IMR-90 (cell line): ENCODE measurements at regions not wholly inside any gene's neighbourhood (a gene's known extent, or its start where the extent isn't known, plus 50 kb on each side); places are given as distances from the start of the nearest gene placed in this dataset.

Experiments
- CEBPB ChIP-seq: IDR thresholded peaks from 2 replicates; pipeline ENCODE4 v1.6.1; 2012; ENCODE audit warnings: low read depth, low read length, improper control_type of control experiment
- MAZ ChIP-seq: IDR thresholded peaks from 2 replicates; pipeline ENCODE4 v1.6.1; 2012; ENCODE audit warnings: low read depth, mild to moderate bottlenecking, low read length, improper control_type of control experiment, moderate library complexity, borderline replicate concordance
- NFE2L2 ChIP-seq: fragments of 150-350 bp; IDR thresholded peaks from 2 replicates; pipeline ENCODE4 v1.6.1; 2016; ENCODE audit warnings: low read depth, mild to moderate bottlenecking, low read length
- POLR2A ChIP-seq: IDR thresholded peaks from 2 replicates; pipeline ENCODE4 v1.6.1; 2012; ENCODE audit warnings: mild to moderate bottlenecking, low read depth, low read length
- RAD21 ChIP-seq: IDR thresholded peaks from 2 replicates; pipeline ENCODE4 v1.6.1; 2012; ENCODE audit warnings: low read length, improper control_type of control experiment
- RCOR1 ChIP-seq: IDR thresholded peaks from 2 replicates; pipeline ENCODE4 v1.6.1; 2012; ENCODE audit warnings: mild to moderate bottlenecking, low read length, improper control_type of control experiment; ENCODE audit not compliant: insufficient replicate concordance
- SMC3 ChIP-seq: fragments of 150-350 bp; IDR thresholded peaks from 2 replicates; pipeline ENCODE4 v1.6.1; 2016; ENCODE audit warnings: low read depth, mild to moderate bottlenecking, antibody characterized with exemption, low read length, moderate library complexity
- TF ChIP-seq, protein P1 (sequence below): conservative IDR thresholded peaks from 2 replicates; pipeline ENCODE4 v1.5.1; 2012; ENCODE audit warnings: mild to moderate bottlenecking, low read depth, low read length, improper control_type of control experiment
- TF ChIP-seq, protein P2 (sequence below): fragments of 150-350 bp; IDR thresholded peaks from 2 replicates; pipeline ENCODE4 v1.6.1; 2017; ENCODE audit warnings: mild to moderate bottlenecking, antibody characterized with exemption, low read length, low read depth

DNA sequence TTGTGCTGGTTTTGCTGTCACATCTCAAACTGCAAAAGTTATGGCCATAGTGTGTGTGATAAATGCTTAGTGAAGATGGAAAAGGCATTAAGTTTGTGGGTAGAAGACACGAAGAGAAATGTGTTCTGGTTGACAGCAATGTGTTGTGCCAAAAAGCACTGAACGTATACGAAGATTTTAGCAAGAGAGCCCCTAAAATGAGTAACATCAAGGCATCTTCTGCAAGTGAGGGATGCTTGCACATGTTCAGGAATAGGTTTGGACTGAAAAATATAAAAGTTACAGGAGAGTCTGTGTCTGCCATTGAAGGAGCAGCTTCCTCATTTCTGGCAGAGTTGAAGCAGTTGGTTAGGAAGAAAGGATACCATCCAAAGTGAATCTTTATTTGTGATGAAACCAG, 167.1 kb downstream of the ADAMTS15 start:
- TF ChIP-seq, protein P1, sequence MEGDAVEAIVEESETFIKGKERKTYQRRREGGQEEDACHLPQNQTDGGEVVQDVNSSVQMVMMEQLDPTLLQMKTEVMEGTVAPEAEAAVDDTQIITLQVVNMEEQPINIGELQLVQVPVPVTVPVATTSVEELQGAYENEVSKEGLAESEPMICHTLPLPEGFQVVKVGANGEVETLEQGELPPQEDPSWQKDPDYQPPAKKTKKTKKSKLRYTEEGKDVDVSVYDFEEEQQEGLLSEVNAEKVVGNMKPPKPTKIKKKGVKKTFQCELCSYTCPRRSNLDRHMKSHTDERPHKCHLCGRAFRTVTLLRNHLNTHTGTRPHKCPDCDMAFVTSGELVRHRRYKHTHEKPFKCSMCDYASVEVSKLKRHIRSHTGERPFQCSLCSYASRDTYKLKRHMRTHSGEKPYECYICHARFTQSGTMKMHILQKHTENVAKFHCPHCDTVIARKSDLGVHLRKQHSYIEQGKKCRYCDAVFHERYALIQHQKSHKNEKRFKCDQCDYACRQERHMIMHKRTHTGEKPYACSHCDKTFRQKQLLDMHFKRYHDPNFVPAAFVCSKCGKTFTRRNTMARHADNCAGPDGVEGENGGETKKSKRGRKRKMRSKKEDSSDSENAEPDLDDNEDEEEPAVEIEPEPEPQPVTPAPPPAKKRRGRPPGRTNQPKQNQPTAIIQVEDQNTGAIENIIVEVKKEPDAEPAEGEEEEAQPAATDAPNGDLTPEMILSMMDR = no peak
- TF ChIP-seq MAZ (no peak), POLR2A (no peak), SMC3 (no peak), RCOR1 (no peak), NFE2L2 (no peak), CEBPB (no peak), RAD21 (no peak)
- TF ChIP-seq, protein P2, sequence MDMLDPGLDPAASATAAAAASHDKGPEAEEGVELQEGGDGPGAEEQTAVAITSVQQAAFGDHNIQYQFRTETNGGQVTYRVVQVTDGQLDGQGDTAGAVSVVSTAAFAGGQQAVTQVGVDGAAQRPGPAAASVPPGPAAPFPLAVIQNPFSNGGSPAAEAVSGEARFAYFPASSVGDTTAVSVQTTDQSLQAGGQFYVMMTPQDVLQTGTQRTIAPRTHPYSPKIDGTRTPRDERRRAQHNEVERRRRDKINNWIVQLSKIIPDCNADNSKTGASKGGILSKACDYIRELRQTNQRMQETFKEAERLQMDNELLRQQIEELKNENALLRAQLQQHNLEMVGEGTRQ = no peak
